Testis (tissue), 2 donors: ENCODE measurements at regions not wholly inside any gene's neighbourhood (a gene's known extent, or its start where the extent isn't known, plus 50 kb on each side); places are given as distances from the start of the nearest gene placed in this dataset.

ENCODE experiments used
- DNase-seq: peaks from one replicate; pipeline ENCODE4 v3.0.0-alpha.2; 2019
- H3K27ac ChIP-seq, 2 donors: fragments of 200-600 bp; sonication (generic); one replicate each; pipeline ENCODE4 v1.5.1; 2019
- H3K27me3 ChIP-seq: fragments of 200-600 bp; sonication (generic); one replicate; pipeline ENCODE4 v1.5.1; 2019
- H3K36me3 ChIP-seq: fragments of 200-600 bp; sonication (generic); one replicate; pipeline ENCODE4 v1.5.1; 2017; ENCODE audit warnings: low read depth; ENCODE audit errors: missing control alignments
- H3K4me1 ChIP-seq: fragments of 200-600 bp; sonication (generic); one replicate; pipeline ENCODE4 v1.5.1; 2019
- H3K4me3 ChIP-seq, 2 donors: fragments of 200-600 bp; sonication (generic); one replicate each; pipeline ENCODE4 v1.5.1; 2017 to 2019
- H3K9me3 ChIP-seq: fragments of 200-600 bp; sonication (generic); one replicate; pipeline ENCODE4 v1.5.1; 2017
- POLR2A ChIP-seq: fragments of 450-650 bp; IDR thresholded peaks from one replicate; pipeline ENCODE4 v1.6.1; 2017; ENCODE audit warnings: antibody characterized with exemption, mild to moderate bottlenecking, moderate library complexity
- WGBS, 2 donors: methylation state at CpG; one replicate each; pipeline ENCODE4 v1.1.5; 2018; 5-methylcytosine and 5-hydroxymethylcytosine counted together
- intact Hi-C: fragments of 100-400 bp; cut with DNase I; formaldehyde crosslinking; loops from one replicate; pipeline ENCODE4 v1.15.1; 2023; ENCODE audit warnings: low total_unique reads
- TF ChIP-seq, protein P1 (sequence below), 3 experiments: fragments of 450-650 bp in 2 of 3; fragments of 200-600 bp in 1 of 3; sonication (generic) in 1 of 3; IDR thresholded peaks; one replicate each; pipeline ENCODE4 v1.5.1; 2016 to 2019; ENCODE audit warnings: antibody characterized with exemption in 3 of 3, mild to moderate bottlenecking in 2 of 3, moderate library complexity in 1 of 3

- Histone ChIP-seq H3K9me3 (no peaks in the 10 kb centered on the region), H3K27ac (no peak overlapping the region), H3K27me3 (no peaks in the 10 kb centered on the region), H3K36me3 (no peaks in the 10 kb centered on the region), H3K4me1 (no peaks in the 10 kb centered on the region), H3K4me3 (no peak overlapping the region)
- intact Hi-C loops: no loop called here
- WGBS, 2 donors: 49 to 73% methylated on average over 4 of the region's 4 CpGs
- TF ChIP-seq, protein P1, sequence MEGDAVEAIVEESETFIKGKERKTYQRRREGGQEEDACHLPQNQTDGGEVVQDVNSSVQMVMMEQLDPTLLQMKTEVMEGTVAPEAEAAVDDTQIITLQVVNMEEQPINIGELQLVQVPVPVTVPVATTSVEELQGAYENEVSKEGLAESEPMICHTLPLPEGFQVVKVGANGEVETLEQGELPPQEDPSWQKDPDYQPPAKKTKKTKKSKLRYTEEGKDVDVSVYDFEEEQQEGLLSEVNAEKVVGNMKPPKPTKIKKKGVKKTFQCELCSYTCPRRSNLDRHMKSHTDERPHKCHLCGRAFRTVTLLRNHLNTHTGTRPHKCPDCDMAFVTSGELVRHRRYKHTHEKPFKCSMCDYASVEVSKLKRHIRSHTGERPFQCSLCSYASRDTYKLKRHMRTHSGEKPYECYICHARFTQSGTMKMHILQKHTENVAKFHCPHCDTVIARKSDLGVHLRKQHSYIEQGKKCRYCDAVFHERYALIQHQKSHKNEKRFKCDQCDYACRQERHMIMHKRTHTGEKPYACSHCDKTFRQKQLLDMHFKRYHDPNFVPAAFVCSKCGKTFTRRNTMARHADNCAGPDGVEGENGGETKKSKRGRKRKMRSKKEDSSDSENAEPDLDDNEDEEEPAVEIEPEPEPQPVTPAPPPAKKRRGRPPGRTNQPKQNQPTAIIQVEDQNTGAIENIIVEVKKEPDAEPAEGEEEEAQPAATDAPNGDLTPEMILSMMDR (IDR thresholded peaks at IDR 0.05): no peak
- TF ChIP-seq POLR2A: no peak
- no peak for DNase-seq
Observed at GRCh38 chrX:10929747-10930146, 181.4 kb upstream of the HCCS start.

DNA sequence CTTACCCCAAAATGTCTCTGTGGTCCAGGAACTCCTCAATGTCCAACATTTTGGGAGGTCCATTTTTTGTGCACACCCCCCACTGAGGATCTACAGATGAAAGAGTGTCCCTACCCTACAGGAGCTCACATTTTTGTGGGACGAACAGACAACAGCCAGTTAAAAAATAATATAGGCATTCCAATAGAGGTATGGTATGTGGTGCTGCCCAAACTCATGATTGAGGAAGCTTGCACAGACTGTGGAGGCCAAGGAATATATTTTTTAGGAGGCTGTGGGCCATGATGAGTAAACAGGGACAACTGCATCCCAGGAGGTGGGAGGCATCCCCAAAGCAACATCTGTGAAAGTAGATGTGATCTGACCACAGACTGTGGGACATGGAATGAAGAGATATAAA is 181.0 kb upstream of the HCCS start:
- no peaks in the 10 kb centered on the region for H3K36me3 ChIP-seq
- no peak overlapping the region for H3K4me3 ChIP-seq
- no peaks in the 10 kb centered on the region for H3K4me1 ChIP-seq
- no peaks in the 10 kb centered on the region for H3K27me3 ChIP-seq
- no peak for DNase-seq
- WGBS, 2 donors: 70 to 82% methylated on average over 1 of the region's 1 CpG
- intact Hi-C loops: no loop called here
- no peaks in the 10 kb centered on the region for H3K9me3 ChIP-seq
- TF ChIP-seq, protein P1 (IDR thresholded peaks at IDR 0.05): no peak
- no peak for TF ChIP-seq POLR2A
- no peak overlapping the region for H3K27ac ChIP-seq

DNA sequence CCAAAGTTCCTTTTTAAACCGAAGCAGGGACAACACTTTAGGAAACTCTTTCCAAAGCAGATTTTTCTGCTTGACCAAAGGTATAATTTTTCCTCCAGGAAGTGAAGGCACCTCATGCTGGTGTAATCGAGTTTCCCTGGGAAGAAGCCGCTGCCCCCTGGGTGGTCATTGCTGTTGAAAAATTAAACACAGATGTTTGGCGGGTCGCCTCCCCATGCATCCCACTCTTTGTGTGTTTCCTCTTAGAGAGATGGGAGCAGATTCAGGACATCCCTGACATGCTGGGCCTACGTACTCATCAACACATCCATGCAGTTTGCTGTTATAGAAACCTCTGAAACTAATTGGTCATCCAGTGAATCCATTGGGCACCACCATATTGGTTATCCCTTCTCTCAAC is 179.2 kb upstream of the HCCS start:
- intact Hi-C loops: no loop called here
- H3K4me3 ChIP-seq: no peak overlapping the region
- 54 to 64% methylated on average over 4 to 6 of the region's 6 CpGs for WGBS, 2 donors
- no peaks in the 10 kb centered on the region for H3K36me3 ChIP-seq
- no peak overlapping the region for H3K27ac ChIP-seq
- H3K9me3 ChIP-seq: no peaks in the 10 kb centered on the region
- TF ChIP-seq, protein P1 (IDR thresholded peaks at IDR 0.05): no peak
- no peak for TF ChIP-seq POLR2A
- no peak for DNase-seq
- no peaks in the 10 kb centered on the region for H3K4me1 ChIP-seq
- no peaks in the 10 kb centered on the region for H3K27me3 ChIP-seq

- Histone ChIP-seq H3K4me3 (no peak overlapping the region), H3K27ac (no peak overlapping the region), H3K27me3 (no peaks in the 10 kb centered on the region), H3K4me1 (no peaks in the 10 kb centered on the region), H3K9me3 (no peaks in the 10 kb centered on the region), H3K36me3 (no peaks in the 10 kb centered on the region)
- intact Hi-C loops: no loop called here
- 63 to 69% methylated on average over 2 of the region's 2 CpGs for WGBS, 2 donors
- DNase-seq: no peak
- TF ChIP-seq, protein P1 (IDR thresholded peaks at IDR 0.05): no peak
- TF ChIP-seq POLR2A: no peak
Observed at GRCh38 chrX:10932842-10933440, 178.2 kb upstream of the HCCS start.

DNA sequence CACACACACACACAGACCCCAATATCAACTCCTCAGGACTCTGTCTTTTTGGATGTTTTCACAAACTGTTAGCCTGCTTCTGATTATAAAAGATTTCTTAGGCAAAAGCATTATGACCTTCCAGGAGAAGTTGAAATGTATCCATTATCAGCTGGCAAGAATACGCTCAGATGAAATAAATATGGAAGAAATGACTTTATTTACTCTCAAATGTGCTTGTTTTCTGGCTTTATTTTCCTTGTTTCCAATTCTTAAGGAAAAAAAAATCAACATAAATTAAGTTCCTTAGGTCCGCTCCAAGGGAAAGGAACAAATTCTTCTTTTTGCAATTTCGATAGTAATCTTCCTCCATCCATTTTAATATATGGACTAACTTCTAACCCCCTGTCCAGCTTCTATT is 175.6 kb upstream of the HCCS start:
- Histone ChIP-seq H3K9me3 (no peaks in the 10 kb centered on the region), H3K4me3 (no peak overlapping the region), H3K27ac (no peak overlapping the region), H3K27me3 (no peaks in the 10 kb centered on the region), H3K4me1 (no peaks in the 10 kb centered on the region), H3K36me3 (no peaks in the 10 kb centered on the region)
- intact Hi-C loops: no loop called here
- WGBS, 2 donors: 67 to 76% methylated on average over 3 of the region's 3 CpGs
- no peak for DNase-seq
- TF ChIP-seq POLR2A: no peak
- TF ChIP-seq, protein P1 (IDR thresholded peaks at IDR 0.05): no peak
